ENCODE measurements at regions not wholly inside any gene's neighbourhood (a gene's known extent, or its start where the extent isn't known, plus 50 kb on each side); places are given as distances from the start of the nearest gene placed in this dataset.

- Histone ChIP-seq H2AFZ (ENCODE audit: low read depth, low read length) (no peak overlapping the region), H3K36me3 (ENCODE audit: insufficient read depth, low read length) (no peaks in the 10 kb centered on the region), H3K79me2 (ENCODE audit: insufficient read depth, low read length) (no peaks in the 10 kb centered on the region), H3K27ac (ENCODE audit: low read length) (no peak overlapping the region), H3K4me3 (ENCODE audit: low read depth in 1 of 2, low read length in 2 of 2) (no peak overlapping the region), H3K4me1 (ENCODE audit: insufficient read depth, low read length) (no peaks in the 10 kb centered on the region), H3K9me3 (ENCODE audit: insufficient read depth, low read length, severe bottlenecking) (no peaks in the 10 kb centered on the region), H3K4me2 (ENCODE audit: insufficient read depth, low read length) (no peak overlapping the region), H3K27me3 (ENCODE audit: insufficient read depth, low read length, poor library complexity) (no peaks in the 10 kb centered on the region), H3K9ac (ENCODE audit: low read depth, low read length) (no peak overlapping the region), H4K20me1 (ENCODE audit: insufficient read depth, low read length) (no peaks in the 10 kb centered on the region)
- no peak for TF ChIP-seq CTCF (IDR thresholded peaks at IDR 0.05; ENCODE audit: borderline replicate concordance, extremely low read depth, low read length, poor library complexity, severe bottlenecking)
- TF ChIP-seq EZH2 (IDR thresholded peaks at IDR 0.05; ENCODE audit: borderline replicate concordance, low read depth, low read length, severe bottlenecking) = no peak
- DNase-seq (no peak), ATAC-seq (ENCODE audit: insufficient read depth, low read depth) (no peak)
These were observed 461.7 kb upstream of the DPH6 start for GRCh38 chr15:36007699-36008098.

- ATAC-seq (ENCODE audit: insufficient read depth, low read depth) (no peak), DNase-seq (no peak)
- H3K36me3 ChIP-seq (ENCODE audit: insufficient read depth, low read length) = no peaks in the 10 kb centered on the region
- TF ChIP-seq CTCF (IDR thresholded peaks at IDR 0.05; ENCODE audit: borderline replicate concordance, extremely low read depth, low read length, poor library complexity, severe bottlenecking) (no peak), EZH2 (IDR thresholded peaks at IDR 0.05; ENCODE audit: borderline replicate concordance, low read depth, low read length, severe bottlenecking) (no peak)
- H3K4me3 ChIP-seq (ENCODE audit: low read depth in 1 of 2, low read length in 2 of 2) = no peak overlapping the region
- H3K9ac ChIP-seq (ENCODE audit: low read depth, low read length) = no peak overlapping the region
- H3K79me2 ChIP-seq (ENCODE audit: insufficient read depth, low read length) = no peaks in the 10 kb centered on the region
- H3K9me3 ChIP-seq (ENCODE audit: insufficient read depth, low read length, severe bottlenecking) = no peaks in the 10 kb centered on the region
- H3K27me3 ChIP-seq (ENCODE audit: insufficient read depth, low read length, poor library complexity) = no peaks in the 10 kb centered on the region
- no peak overlapping the region for H2AFZ ChIP-seq (ENCODE audit: low read depth, low read length)
- no peak overlapping the region for H3K27ac ChIP-seq (ENCODE audit: low read length)
- H4K20me1 ChIP-seq (ENCODE audit: insufficient read depth, low read length) = no peaks in the 10 kb centered on the region
- H3K4me1 ChIP-seq (ENCODE audit: insufficient read depth, low read length) = no peaks in the 10 kb centered on the region
- no peak overlapping the region for H3K4me2 ChIP-seq (ENCODE audit: insufficient read depth, low read length)
These were observed 462.8 kb upstream of the DPH6 start for GRCh38 chr15:36008719-36009118.

GRCh38 chr15:36024031-36024688, 478.2 kb upstream of the DPH6 start:
- Histone ChIP-seq H3K9me3 (ENCODE audit: insufficient read depth, low read length, severe bottlenecking) (no peaks in the 10 kb centered on the region), H3K4me1 (ENCODE audit: insufficient read depth, low read length) (no peaks in the 10 kb centered on the region), H3K27me3 (ENCODE audit: insufficient read depth, low read length, poor library complexity) (no peaks in the 10 kb centered on the region), H3K4me3 (ENCODE audit: low read depth in 1 of 2, low read length in 2 of 2) (no peak overlapping the region), H2AFZ (ENCODE audit: low read depth, low read length) (no peak overlapping the region), H3K79me2 (ENCODE audit: insufficient read depth, low read length) (no peaks in the 10 kb centered on the region), H3K27ac (ENCODE audit: low read length) (no peak overlapping the region), H3K4me2 (ENCODE audit: insufficient read depth, low read length) (no peak overlapping the region), H4K20me1 (ENCODE audit: insufficient read depth, low read length) (no peaks in the 10 kb centered on the region), H3K9ac (ENCODE audit: low read depth, low read length) (no peak overlapping the region), H3K36me3 (ENCODE audit: insufficient read depth, low read length) (no peaks in the 10 kb centered on the region)
- no peak for TF ChIP-seq CTCF (IDR thresholded peaks at IDR 0.05; ENCODE audit: borderline replicate concordance, extremely low read depth, low read length, poor library complexity, severe bottlenecking)
- no peak for TF ChIP-seq EZH2 (IDR thresholded peaks at IDR 0.05; ENCODE audit: borderline replicate concordance, low read depth, low read length, severe bottlenecking)
- DNase-seq (no peak), ATAC-seq (ENCODE audit: insufficient read depth, low read depth) (no peak)

Data from DND-41 (cell line).